ENCODE measurements at regions not wholly inside any gene's neighbourhood (a gene's known extent, or its start where the extent isn't known, plus 50 kb on each side); places are given as distances from the start of the nearest gene placed in this dataset.
A peak's percentile ranks its signal among the peaks of the same experiment; 100 is the strongest.

GRCh38 chr12:67747869-67748742, 99.6 kb downstream of the DYRK2 start (continued):
- no peak for TF ChIP-seq BCLAF1 (IDR thresholded peaks at IDR 0.05)
- TF ChIP-seq ZFYVE20 (CRISPR knock-in tag; IDR thresholded peaks at IDR 0.05; ENCODE audit: borderline replicate concordance, low read depth) = no peak
- no peak for TF ChIP-seq FOXC1 (CRISPR knock-in tag; IDR thresholded peaks at IDR 0.05; ENCODE audit: borderline replicate concordance)
- TF ChIP-seq CHD4 (IDR thresholded peaks at IDR 0.05; ENCODE audit: borderline replicate concordance, low read length) = no peak
- no peak for TF ChIP-seq ZFY (CRISPR knock-in tag; IDR thresholded peaks at IDR 0.05)
- TF ChIP-seq ZNF383 (CRISPR knock-in tag; IDR thresholded peaks at IDR 0.05; ENCODE audit: borderline replicate concordance) = no peak
- TF ChIP-seq KLF16 (CRISPR knock-in tag; IDR thresholded peaks at IDR 0.05) = no peak
- TF ChIP-seq NFIC (IDR thresholded peaks at IDR 0.05; ENCODE audit: low read length) = 0 out of 2 replicates have a peak, but pooled peaks have one; percentile 36
- no peak for TF ChIP-seq CENPT (CRISPR knock-in tag; IDR thresholded peaks at IDR 0.05; ENCODE audit: low read depth)
- no peak for TF ChIP-seq ZNF75D (CRISPR knock-in tag; IDR thresholded peaks at IDR 0.05; ENCODE audit: borderline replicate concordance)
- no peak for TF ChIP-seq FOXP4 (CRISPR knock-in tag; IDR thresholded peaks at IDR 0.05)
- peak; percentile 52 for TF ChIP-seq CEBPG (CRISPR knock-in tag; IDR thresholded peaks at IDR 0.05)
- no peak for TF ChIP-seq IRF2 (CRISPR knock-in tag; IDR thresholded peaks at IDR 0.05)
- no peak for TF ChIP-seq ZNF3 (CRISPR knock-in tag; IDR thresholded peaks at IDR 0.05)
- TF ChIP-seq PHF21A (CRISPR knock-in tag; IDR thresholded peaks at IDR 0.05) = no peak; the same call in 1 of the 2 replicates
- no peak for TF ChIP-seq RAD21 (CRISPR knock-in tag; IDR thresholded peaks at IDR 0.05)
- no peak for TF ChIP-seq SMARCE1 (IDR thresholded peaks at IDR 0.05; ENCODE audit: borderline replicate concordance)
- TF ChIP-seq ZBTB4 (CRISPR knock-in tag; IDR thresholded peaks at IDR 0.05; ENCODE audit: borderline replicate concordance) = no peak
- no peak for TF ChIP-seq GTF2F1 (IDR thresholded peaks at IDR 0.05; ENCODE audit: low read length)
- TF ChIP-seq SALL1 (CRISPR knock-in tag; IDR thresholded peaks at IDR 0.05) = peak; percentile 8
